ENCODE measurements at regions not wholly inside any gene's neighbourhood (a gene's known extent, or its start where the extent isn't known, plus 50 kb on each side); places are given as distances from the start of the nearest gene placed in this dataset.

DNA sequence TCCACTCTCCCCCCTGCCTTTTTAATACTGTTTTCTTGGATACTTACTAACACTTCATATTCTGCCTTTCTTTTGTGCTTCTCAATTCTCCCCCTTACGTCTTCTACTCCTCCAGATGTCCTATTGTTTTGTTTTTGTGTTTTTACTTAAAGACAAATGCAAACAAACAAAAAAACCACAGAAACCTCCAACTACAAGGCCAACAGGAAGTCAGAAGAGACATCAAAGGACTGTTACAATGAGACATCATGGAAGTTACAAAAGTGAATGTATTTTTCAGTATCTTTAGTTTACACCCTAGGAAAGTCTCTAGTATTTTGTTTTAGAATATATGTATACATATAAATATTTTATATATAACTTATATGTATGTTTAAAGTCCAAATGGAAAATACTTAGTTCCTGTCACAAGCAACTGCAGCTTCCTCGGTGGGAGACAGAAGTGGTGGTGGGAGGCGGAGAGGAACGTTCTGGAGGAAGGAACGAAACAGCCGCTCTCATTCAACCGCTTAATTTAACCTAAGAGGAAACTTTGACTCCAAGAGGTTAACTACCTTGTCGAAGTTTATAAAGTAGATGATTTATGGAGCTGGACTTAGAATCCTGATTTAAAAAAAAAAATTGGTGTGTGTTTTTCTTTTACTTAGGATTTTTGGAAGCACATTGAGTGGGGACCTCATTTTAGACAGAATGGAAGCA, 168.9 kb upstream of the PDE10A start:
- CTCF ChIA-PET = no interaction called here
- POLR2A ChIA-PET = no interaction called here
- no peak for TF ChIP-seq BHLHE40 (IDR thresholded peaks at IDR 0.05; ENCODE audit: borderline replicate concordance)
- TF ChIP-seq ELF4 (IDR thresholded peaks at IDR 0.05) = no peak
- TF ChIP-seq HDGF (IDR thresholded peaks at IDR 0.05; ENCODE audit: borderline replicate concordance) = no peak
- TF ChIP-seq SUZ12 (IDR thresholded peaks at IDR 0.05) = no peak
- no peak for TF ChIP-seq FOXK2 (IDR thresholded peaks at IDR 0.05)
- TF ChIP-seq, protein P1, sequence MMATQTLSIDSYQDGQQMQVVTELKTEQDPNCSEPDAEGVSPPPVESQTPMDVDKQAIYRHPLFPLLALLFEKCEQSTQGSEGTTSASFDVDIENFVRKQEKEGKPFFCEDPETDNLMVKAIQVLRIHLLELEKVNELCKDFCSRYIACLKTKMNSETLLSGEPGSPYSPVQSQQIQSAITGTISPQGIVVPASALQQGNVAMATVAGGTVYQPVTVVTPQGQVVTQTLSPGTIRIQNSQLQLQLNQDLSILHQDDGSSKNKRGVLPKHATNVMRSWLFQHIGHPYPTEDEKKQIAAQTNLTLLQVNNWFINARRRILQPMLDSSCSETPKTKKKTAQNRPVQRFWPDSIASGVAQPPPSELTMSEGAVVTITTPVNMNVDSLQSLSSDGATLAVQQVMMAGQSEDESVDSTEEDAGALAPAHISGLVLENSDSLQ (IDR thresholded peaks at IDR 0.05) = no peak
- no peak for TF ChIP-seq SP1 (IDR thresholded peaks at IDR 0.05)
- no peak for TF ChIP-seq TARDBP (IDR thresholded peaks at IDR 0.05)
- TF ChIP-seq FOXA1 (IDR thresholded peaks at IDR 0.05) = no peak
- TF ChIP-seq L3MBTL2 (conservative IDR thresholded peaks at IDR 0.05) = no peak
- no peak for TF ChIP-seq FOXM1 (IDR thresholded peaks at IDR 0.05; ENCODE audit: borderline replicate concordance)
- no peak for TF ChIP-seq LEF1 (IDR thresholded peaks at IDR 0.05; ENCODE audit: borderline replicate concordance)
- no peak for TF ChIP-seq ZNF384 (IDR thresholded peaks at IDR 0.05)
- no peak for TF ChIP-seq NFRKB (IDR thresholded peaks at IDR 0.05)
- no peak for TF ChIP-seq CTBP1 (IDR thresholded peaks at IDR 0.05; ENCODE audit: borderline replicate concordance)
- DNase-seq (ENCODE audit: extremely low spot score) = no peak

DNA sequence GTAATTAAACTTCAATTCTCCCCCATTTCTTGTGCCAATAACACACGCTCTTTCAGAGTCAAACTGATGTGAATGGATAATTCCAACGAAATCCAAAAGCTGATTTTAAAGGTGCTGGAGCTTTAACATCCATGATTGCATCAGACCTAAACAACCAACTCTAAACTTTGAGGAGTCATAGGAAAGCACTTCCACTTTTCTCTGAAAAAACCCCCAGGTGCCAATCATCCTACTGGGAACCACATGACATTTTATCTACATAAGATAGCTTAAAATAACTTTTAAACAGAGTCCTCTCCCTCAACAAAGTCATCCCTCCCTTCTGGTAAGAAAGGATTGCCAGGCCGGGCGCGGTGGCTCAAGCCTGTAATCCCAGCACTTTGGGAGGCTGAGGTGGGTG, 167.7 kb upstream of the PDE10A start:
- TF ChIP-seq ZNF384 (IDR thresholded peaks at IDR 0.05) = no peak
- TF ChIP-seq, protein P1 (IDR thresholded peaks at IDR 0.05) = 0 out of 2 replicates have a peak, but pooled peaks have one; percentile 15
- CTCF ChIA-PET = no interaction called here
- DNase-seq (ENCODE audit: extremely low spot score) = no peak
- POLR2A ChIA-PET = no interaction called here

DNA sequence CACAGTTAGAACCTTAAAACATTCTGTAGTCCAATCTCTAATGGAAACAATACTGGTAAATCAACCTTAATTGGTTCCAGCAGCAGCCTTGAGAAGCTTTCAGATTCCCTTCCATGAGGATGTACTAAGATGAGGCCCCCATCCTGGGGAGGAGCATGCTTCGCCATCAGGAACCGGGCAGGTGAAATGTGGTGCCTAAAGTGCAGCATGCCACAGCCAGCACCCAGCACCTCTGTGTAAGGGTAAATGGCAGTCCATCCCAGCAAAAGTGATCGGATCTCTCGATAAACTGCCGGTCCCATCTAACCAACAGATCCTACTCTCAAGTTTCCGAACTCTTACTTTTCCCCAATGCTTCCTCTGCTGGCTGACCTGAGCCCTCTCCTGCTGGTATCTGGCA, 166.3 kb upstream of the PDE10A start:
- no peak for TF ChIP-seq BHLHE40 (IDR thresholded peaks at IDR 0.05; ENCODE audit: borderline replicate concordance)
- TF ChIP-seq SUZ12 (IDR thresholded peaks at IDR 0.05) = no peak
- TF ChIP-seq L3MBTL2 (conservative IDR thresholded peaks at IDR 0.05) = no peak
- no peak for TF ChIP-seq FOXK2 (IDR thresholded peaks at IDR 0.05)
- TF ChIP-seq FOXA1 (IDR thresholded peaks at IDR 0.05) = no peak
- no peak for TF ChIP-seq ELF4 (IDR thresholded peaks at IDR 0.05)
- no peak for TF ChIP-seq SP1 (IDR thresholded peaks at IDR 0.05)
- no peak for TF ChIP-seq ARNT (IDR thresholded peaks at IDR 0.05)
- TF ChIP-seq LEF1 (IDR thresholded peaks at IDR 0.05; ENCODE audit: borderline replicate concordance) = no peak
- TF ChIP-seq HDGF (IDR thresholded peaks at IDR 0.05; ENCODE audit: borderline replicate concordance) = no peak
- TF ChIP-seq FOXM1 (IDR thresholded peaks at IDR 0.05; ENCODE audit: borderline replicate concordance) = no peak
- no peak for TF ChIP-seq NFRKB (IDR thresholded peaks at IDR 0.05)
- no peak for DNase-seq (ENCODE audit: extremely low spot score)
- CTCF ChIA-PET = no interaction called here
- POLR2A ChIA-PET = no interaction called here

DNA sequence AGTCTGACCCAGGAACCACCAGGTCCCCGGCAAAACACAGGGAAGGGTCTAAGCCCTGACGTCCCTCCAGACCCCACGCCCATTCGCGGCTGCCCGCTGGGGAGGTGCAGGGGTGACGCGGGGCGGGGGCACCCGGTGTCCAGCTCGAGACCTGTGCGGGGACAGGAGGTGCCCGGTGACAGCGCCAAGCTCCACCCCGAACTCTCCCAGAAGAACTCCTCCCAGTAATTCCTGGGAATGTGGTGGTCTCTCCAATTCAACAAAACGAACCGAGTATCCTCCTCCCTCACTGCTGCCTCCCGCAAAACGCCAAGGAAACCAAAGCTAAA, 164.1 kb upstream of the PDE10A start:
- ChIA-PET CTCF (no interaction called here), POLR2A (no interaction called here)
- TF ChIP-seq SUZ12 (IDR thresholded peaks at IDR 0.05) (no peak), ELF4 (IDR thresholded peaks at IDR 0.05) (no peak), FOXK2 (IDR thresholded peaks at IDR 0.05) (no peak), ARNT (IDR thresholded peaks at IDR 0.05) (no peak), TARDBP (IDR thresholded peaks at IDR 0.05) (no peak)
- no peak for DNase-seq (ENCODE audit: extremely low spot score)

DNA sequence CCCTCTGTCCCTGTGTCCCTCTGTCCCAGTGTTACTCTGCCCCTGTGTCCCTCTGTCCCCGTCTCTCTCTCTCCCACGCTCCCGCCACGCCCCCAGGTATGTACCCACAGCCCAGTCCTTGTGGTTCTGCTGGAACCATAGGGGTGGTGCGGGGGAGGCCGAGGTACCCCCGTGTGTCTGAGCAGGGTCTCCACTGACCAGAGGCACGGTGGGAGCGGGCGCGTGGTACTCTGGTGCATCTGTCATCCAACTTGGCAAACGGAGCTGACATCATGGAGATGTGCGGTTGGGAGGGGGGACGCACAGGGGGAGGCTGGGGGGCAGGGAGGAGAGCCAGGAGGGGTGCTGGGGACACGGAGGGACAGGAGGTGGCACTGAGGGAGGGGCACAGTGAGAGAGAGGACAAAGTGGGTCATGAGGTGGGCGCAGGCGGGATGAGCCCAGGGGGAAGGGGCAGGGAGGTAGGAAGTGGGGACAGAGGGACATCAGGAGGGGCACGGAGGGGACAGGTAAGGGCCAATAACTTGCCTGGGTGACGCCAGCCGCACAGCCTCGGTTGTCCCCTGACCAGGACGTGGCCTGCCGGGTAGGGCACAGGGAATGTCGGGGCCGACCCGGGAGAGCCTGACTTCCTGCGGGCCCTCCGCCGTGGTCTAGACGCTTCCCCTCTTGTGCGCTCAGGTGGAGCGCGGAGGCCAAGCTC, 163.6 kb upstream of the PDE10A start:
- TF ChIP-seq SUZ12 (IDR thresholded peaks at IDR 0.05) (no peak), BHLHE40 (IDR thresholded peaks at IDR 0.05; ENCODE audit: borderline replicate concordance) (no peak), ARNT (IDR thresholded peaks at IDR 0.05) (no peak), FOXK2 (IDR thresholded peaks at IDR 0.05) (no peak), SP1 (IDR thresholded peaks at IDR 0.05) (no peak), HDGF (IDR thresholded peaks at IDR 0.05; ENCODE audit: borderline replicate concordance) (no peak), LEF1 (IDR thresholded peaks at IDR 0.05; ENCODE audit: borderline replicate concordance) (no peak), CTBP1 (IDR thresholded peaks at IDR 0.05; ENCODE audit: borderline replicate concordance) (no peak), NFRKB (IDR thresholded peaks at IDR 0.05) (no peak), FOXA1 (IDR thresholded peaks at IDR 0.05) (no peak), FOXM1 (IDR thresholded peaks at IDR 0.05; ENCODE audit: borderline replicate concordance) (no peak), TARDBP (IDR thresholded peaks at IDR 0.05) (no peak), L3MBTL2 (conservative IDR thresholded peaks at IDR 0.05) (no peak)
- TF ChIP-seq, protein P1 (IDR thresholded peaks at IDR 0.05) = no peak
- POLR2A ChIA-PET = no interaction called here
- CTCF ChIA-PET = no interaction called here

DNA sequence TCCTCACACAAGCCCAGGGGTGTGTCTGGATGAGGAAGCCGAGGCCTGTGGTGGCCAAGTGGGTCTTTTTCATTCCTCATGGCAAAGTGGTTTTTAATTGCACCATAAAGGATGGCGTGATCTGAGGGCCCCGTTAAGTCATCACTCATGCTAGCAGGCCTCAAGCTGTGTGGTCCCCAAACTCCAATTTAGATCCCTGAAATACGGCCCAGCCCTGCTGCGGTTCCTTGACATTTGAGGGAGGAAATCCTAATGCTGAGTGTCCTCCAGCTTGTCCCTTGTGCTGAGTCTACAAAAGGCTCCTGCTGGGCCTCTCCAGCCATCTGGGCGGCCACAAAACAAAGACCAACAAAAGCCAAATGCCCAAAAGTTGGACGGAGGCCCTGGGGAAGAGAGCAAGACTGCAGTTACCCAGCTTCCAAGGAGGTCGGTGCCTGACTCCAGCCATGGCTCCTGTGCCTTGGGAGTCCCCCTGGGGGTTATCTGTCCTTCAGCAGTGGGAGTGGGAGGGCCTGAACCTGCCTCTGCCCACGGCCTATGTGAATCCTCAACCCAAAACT, 162.3 kb upstream of the PDE10A start:
- no peak for TF ChIP-seq TARDBP (IDR thresholded peaks at IDR 0.05)
- TF ChIP-seq FOXM1 (IDR thresholded peaks at IDR 0.05; ENCODE audit: borderline replicate concordance) = no peak
- TF ChIP-seq HDGF (IDR thresholded peaks at IDR 0.05; ENCODE audit: borderline replicate concordance) = no peak
- TF ChIP-seq ZNF384 (IDR thresholded peaks at IDR 0.05) = no peak
- no peak for TF ChIP-seq L3MBTL2 (conservative IDR thresholded peaks at IDR 0.05)
- TF ChIP-seq ELF4 (IDR thresholded peaks at IDR 0.05) = no peak
- TF ChIP-seq, protein P1 (IDR thresholded peaks at IDR 0.05) = no peak
- TF ChIP-seq SUZ12 (IDR thresholded peaks at IDR 0.05) = no peak
- TF ChIP-seq CTBP1 (IDR thresholded peaks at IDR 0.05; ENCODE audit: borderline replicate concordance) = no peak
- no peak for TF ChIP-seq FOXA1 (IDR thresholded peaks at IDR 0.05)
- TF ChIP-seq FOXK2 (IDR thresholded peaks at IDR 0.05) = no peak
- no peak for TF ChIP-seq SP1 (IDR thresholded peaks at IDR 0.05)
- no peak for TF ChIP-seq NFRKB (IDR thresholded peaks at IDR 0.05)
- TF ChIP-seq ARNT (IDR thresholded peaks at IDR 0.05) = no peak
- no peak for TF ChIP-seq LEF1 (IDR thresholded peaks at IDR 0.05; ENCODE audit: borderline replicate concordance)
- no peak for TF ChIP-seq BHLHE40 (IDR thresholded peaks at IDR 0.05; ENCODE audit: borderline replicate concordance)
- ChIA-PET CTCF (no interaction called here), POLR2A (no interaction called here)
- no peak for DNase-seq (ENCODE audit: extremely low spot score)

More for the DNA sequence above, 163.6 kb upstream of the PDE10A start:
- DNase-seq (ENCODE audit: extremely low spot score) = no peak

Data from HEK293T (cell line).